ENCODE measurements at regions not wholly inside any gene's neighbourhood (a gene's known extent, or its start where the extent isn't known, plus 50 kb on each side); places are given as distances from the start of the nearest gene placed in this dataset.
A peak's percentile ranks its signal among the peaks of the same experiment; 100 is the strongest.

- Histone ChIP-seq H3F3A (replicated peaks; ENCODE audit: low read depth) (no peaks in the 10 kb centered on the region), H3K27me3 (ENCODE audit: insufficient read depth) (no peaks in the 10 kb centered on the region), H4K20me1 (replicated peaks; ENCODE audit: insufficient read depth) (no peaks in the 10 kb centered on the region), H3K4me3 (no peak overlapping the region), H3K79me2 (replicated peaks; ENCODE audit: insufficient read depth) (no peaks in the 10 kb centered on the region), H3K9me2 (ENCODE audit: insufficient read depth) (0 out of 2 replicates have a peak, but pooled peaks cover 2% of the 10 kb centered on the region), H3K4me2 (no peak overlapping the region), H3K4me1 (ENCODE audit: insufficient read depth) (0 out of 2 replicates have a peak, but pooled peaks cover 8% of the 10 kb centered on the region), H2AFZ (peak overlapping the region; percentile 25; the same call in 1 of the 2 replicates), H3K36me3 (ENCODE audit: insufficient read depth) (no peaks in the 10 kb centered on the region), H3K27ac (ENCODE audit: low read depth) (no peak overlapping the region)
- ATAC-seq, result no peak
- Mint-ChIP-seq H3K4me3 (no peak overlapping the region), H3K27ac (no peak overlapping the region), H3K27me3 (ENCODE audit: insufficient read depth, low read depth, poor library complexity) (peaks cover 1% of the 10 kb centered on the region), H3K9me3 (no peaks in the 10 kb centered on the region), H3K4me1 (peaks cover 13% of the 10 kb centered on the region), H3K36me3 (ENCODE audit: low read depth) (no peaks in the 10 kb centered on the region)
- DNase-seq (ENCODE audit: low spot score), result no peak
- no peak for TF ChIP-seq STAT1 (IDR thresholded peaks at IDR 0.05; ENCODE audit: unreplicated experiment)
Observed at GRCh38 chr7:115099906-115100305, 178.0 kb downstream of the MDFIC start.

GRCh38 chr7:115097175-115097671, 175.3 kb downstream of the MDFIC start:
- ATAC-seq, result no peak
- Histone ChIP-seq H4K20me1 (replicated peaks; ENCODE audit: insufficient read depth) (no peaks in the 10 kb centered on the region), H3K27ac (ENCODE audit: low read depth) (no peak overlapping the region), H3K4me2 (no peak overlapping the region), H3K4me1 (ENCODE audit: insufficient read depth) (0 out of 2 replicates have a peak, but pooled peaks cover 8% of the 10 kb centered on the region), H3K9me2 (ENCODE audit: insufficient read depth) (no peaks in the 10 kb centered on the region), H3K36me3 (ENCODE audit: insufficient read depth) (no peaks in the 10 kb centered on the region), H3K4me3 (no peak overlapping the region), H3K79me2 (replicated peaks; ENCODE audit: insufficient read depth) (no peaks in the 10 kb centered on the region), H2AFZ (no peak overlapping the region; the same call in 1 of the 2 replicates), H3F3A (replicated peaks; ENCODE audit: low read depth) (no peaks in the 10 kb centered on the region), H3K27me3 (ENCODE audit: insufficient read depth) (no peaks in the 10 kb centered on the region)
- peak; percentile 33 for DNase-seq (ENCODE audit: low spot score)
- Mint-ChIP-seq H3K4me3 (no peak overlapping the region), H3K9me3 (no peaks in the 10 kb centered on the region), H3K36me3 (ENCODE audit: low read depth) (no peaks in the 10 kb centered on the region), H3K4me1 (peaks cover 13% of the 10 kb centered on the region), H3K27me3 (ENCODE audit: insufficient read depth, low read depth, poor library complexity) (peaks cover 1% of the 10 kb centered on the region), H3K27ac (peak overlapping the region; percentile 29; the same call in 1 of the 2 replicates)
- TF ChIP-seq STAT1 (IDR thresholded peaks at IDR 0.05; ENCODE audit: unreplicated experiment) (no peak), CTCF (conservative IDR thresholded peaks at IDR 0.05; ENCODE audit: low read depth in 2 of 2) (no peak), POLR2AphosphoS5 (IDR thresholded peaks at IDR 0.05; ENCODE audit: low read depth) (no peak), EZH2phosphoT487 (IDR thresholded peaks at IDR 0.05; ENCODE audit: unreplicated experiment) (no peak), REST (IDR thresholded peaks at IDR 0.05; ENCODE audit: unreplicated experiment) (no peak), JUNB (IDR thresholded peaks at IDR 0.05; ENCODE audit: unreplicated experiment) (no peak), ZNF331 (CRISPR knock-in tag; IDR thresholded peaks at IDR 0.05; ENCODE audit: low read depth) (no peak), EZH2 (IDR thresholded peaks at IDR 0.05; ENCODE audit: low read depth, unreplicated experiment) (no peak), ZNF114 (CRISPR knock-in tag; IDR thresholded peaks at IDR 0.05) (no peak), CREB1 (CRISPR knock-in tag; IDR thresholded peaks at IDR 0.05; ENCODE audit: low read depth) (no peak), NANOG (IDR thresholded peaks at IDR 0.05; ENCODE audit: borderline replicate concordance) (no peak), ETS1 (IDR thresholded peaks at IDR 0.05) (no peak)
